ENCODE measurements at regions not wholly inside any gene's neighbourhood (a gene's known extent, or its start where the extent isn't known, plus 50 kb on each side); places are given as distances from the start of the nearest gene placed in this dataset.
A peak's percentile ranks its signal among the peaks of the same experiment; 100 is the strongest.

DNA sequence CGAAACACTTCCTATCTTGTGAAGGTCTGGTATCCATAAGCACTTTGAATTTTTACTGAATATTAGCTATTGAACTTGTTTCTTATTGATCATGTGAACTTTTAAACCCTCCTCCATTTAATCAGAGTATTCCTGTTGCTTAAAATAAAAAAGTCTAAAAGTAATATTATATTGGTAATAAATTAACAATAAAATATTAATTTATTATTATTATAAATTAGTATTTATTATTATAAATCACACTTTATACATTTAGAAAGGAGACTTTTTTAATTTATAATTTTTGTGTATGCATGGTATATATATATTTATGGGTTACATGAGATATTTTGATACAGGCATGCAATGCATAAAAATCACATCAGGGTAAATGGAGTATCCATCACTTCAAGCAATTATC is 295.4 kb upstream of the NETO1 start:
- Mint-ChIP-seq H3K4me3 (ENCODE audit: low read depth) (no peak overlapping the region), H3K4me1 (ENCODE audit: low read depth) (peaks cover 8% of the 10 kb centered on the region), H3K9me3 (ENCODE audit: low read depth) (peaks cover 5% of the 10 kb centered on the region), H3K27me3 (no peaks in the 10 kb centered on the region), H3K27ac (no peak overlapping the region), H3K36me3 (ENCODE audit: insufficient read depth) (peaks cover 1% of the 10 kb centered on the region)
- TF ChIP-seq, protein P1, sequence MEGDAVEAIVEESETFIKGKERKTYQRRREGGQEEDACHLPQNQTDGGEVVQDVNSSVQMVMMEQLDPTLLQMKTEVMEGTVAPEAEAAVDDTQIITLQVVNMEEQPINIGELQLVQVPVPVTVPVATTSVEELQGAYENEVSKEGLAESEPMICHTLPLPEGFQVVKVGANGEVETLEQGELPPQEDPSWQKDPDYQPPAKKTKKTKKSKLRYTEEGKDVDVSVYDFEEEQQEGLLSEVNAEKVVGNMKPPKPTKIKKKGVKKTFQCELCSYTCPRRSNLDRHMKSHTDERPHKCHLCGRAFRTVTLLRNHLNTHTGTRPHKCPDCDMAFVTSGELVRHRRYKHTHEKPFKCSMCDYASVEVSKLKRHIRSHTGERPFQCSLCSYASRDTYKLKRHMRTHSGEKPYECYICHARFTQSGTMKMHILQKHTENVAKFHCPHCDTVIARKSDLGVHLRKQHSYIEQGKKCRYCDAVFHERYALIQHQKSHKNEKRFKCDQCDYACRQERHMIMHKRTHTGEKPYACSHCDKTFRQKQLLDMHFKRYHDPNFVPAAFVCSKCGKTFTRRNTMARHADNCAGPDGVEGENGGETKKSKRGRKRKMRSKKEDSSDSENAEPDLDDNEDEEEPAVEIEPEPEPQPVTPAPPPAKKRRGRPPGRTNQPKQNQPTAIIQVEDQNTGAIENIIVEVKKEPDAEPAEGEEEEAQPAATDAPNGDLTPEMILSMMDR (IDR thresholded peaks at IDR 0.05; ENCODE audit: unreplicated experiment) = no peak
- no peak for DNase-seq (ENCODE audit: low spot score, unreplicated experiment)

DNA sequence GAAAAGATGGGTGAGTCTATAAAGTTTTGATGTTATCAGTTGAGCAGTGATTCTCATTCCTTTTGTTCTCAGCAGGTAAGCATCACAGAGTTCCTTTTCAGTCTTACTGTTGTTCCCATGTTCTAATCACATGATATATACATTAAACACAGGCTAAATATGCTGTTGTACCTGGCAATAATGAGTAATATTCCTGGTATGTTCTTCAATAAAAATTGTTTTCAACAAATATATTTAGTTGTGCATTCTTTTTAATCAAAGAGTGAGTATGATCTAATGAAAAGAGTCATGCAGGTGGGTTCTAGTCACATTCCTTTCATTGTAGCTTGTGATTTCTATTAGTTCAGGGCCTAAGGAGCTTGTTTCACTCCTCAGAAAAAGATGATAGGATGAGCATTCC is 288.3 kb upstream of the NETO1 start:
- Mint-ChIP-seq H3K4me3 (ENCODE audit: low read depth) (no peak overlapping the region), H3K27me3 (no peaks in the 10 kb centered on the region), H3K27ac (no peak overlapping the region), H3K4me1 (ENCODE audit: low read depth) (no peaks in the 10 kb centered on the region), H3K36me3 (ENCODE audit: insufficient read depth) (no peaks in the 10 kb centered on the region), H3K9me3 (ENCODE audit: low read depth) (no peaks in the 10 kb centered on the region)
- TF ChIP-seq, protein P1 (IDR thresholded peaks at IDR 0.05; ENCODE audit: unreplicated experiment) = no peak
- no peak for DNase-seq (ENCODE audit: low spot score, unreplicated experiment)

DNA sequence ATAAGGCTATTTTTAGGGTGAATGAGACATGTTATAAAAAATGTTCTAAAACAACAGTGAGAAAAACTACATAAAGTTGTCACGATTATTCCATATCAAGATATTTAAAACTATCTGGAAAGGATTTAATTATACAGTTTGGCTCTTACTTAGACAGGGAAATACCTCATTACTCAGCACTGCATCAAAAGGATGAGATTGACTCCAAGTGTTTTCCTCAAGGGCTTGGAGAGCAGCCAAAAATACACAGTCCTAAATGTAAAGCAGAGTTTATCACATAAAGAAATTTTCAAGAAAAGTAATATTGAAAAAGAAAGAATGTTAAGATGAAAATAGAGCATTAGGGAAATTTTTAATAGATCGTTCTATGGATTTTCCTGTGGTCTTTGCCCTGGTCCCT is 285.5 kb upstream of the NETO1 start:
- no peaks in the 10 kb centered on the region for H3K4me1 Mint-ChIP-seq (ENCODE audit: low read depth)
- DNase-seq (ENCODE audit: low spot score, unreplicated experiment) = no peak
- no peaks in the 10 kb centered on the region for H3K27me3 Mint-ChIP-seq
- no peak overlapping the region for H3K27ac Mint-ChIP-seq
- TF ChIP-seq, protein P1 (IDR thresholded peaks at IDR 0.05; ENCODE audit: unreplicated experiment) = no peak
- H3K36me3 Mint-ChIP-seq (ENCODE audit: insufficient read depth) = no peaks in the 10 kb centered on the region
- no peaks in the 10 kb centered on the region for H3K9me3 Mint-ChIP-seq (ENCODE audit: low read depth)
- no peak overlapping the region for H3K4me3 Mint-ChIP-seq (ENCODE audit: low read depth)

DNA sequence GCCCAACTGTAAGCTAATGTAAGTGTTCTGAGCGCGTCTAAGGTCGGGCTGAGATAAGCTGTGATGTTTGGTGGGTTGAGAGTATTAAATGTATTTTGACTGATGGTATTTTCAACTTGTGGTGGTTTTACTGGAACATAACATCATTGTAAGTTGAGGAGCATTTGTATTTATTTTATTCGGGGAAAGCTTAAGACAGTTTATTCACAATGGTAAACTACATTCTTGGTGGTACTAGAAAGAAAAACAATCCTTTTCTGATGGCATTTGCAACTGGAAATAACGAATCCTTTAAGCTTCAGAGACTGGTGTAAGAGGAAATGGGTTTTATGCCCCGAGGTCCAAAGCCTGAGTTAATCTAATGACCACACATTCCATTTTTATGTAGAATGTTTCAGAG is 283.3 kb upstream of the NETO1 start:
- DNase-seq (ENCODE audit: low spot score, unreplicated experiment) = no peak
- TF ChIP-seq, protein P1 (IDR thresholded peaks at IDR 0.05; ENCODE audit: unreplicated experiment) = no peak
- no peak overlapping the region for H3K4me3 Mint-ChIP-seq (ENCODE audit: low read depth)
- H3K27ac Mint-ChIP-seq = no peak overlapping the region
- H3K27me3 Mint-ChIP-seq = no peaks in the 10 kb centered on the region
- H3K9me3 Mint-ChIP-seq (ENCODE audit: low read depth) = no peaks in the 10 kb centered on the region
- H3K36me3 Mint-ChIP-seq (ENCODE audit: insufficient read depth) = no peaks in the 10 kb centered on the region
- H3K4me1 Mint-ChIP-seq (ENCODE audit: low read depth) = peaks cover 1% of the 10 kb centered on the region

DNA sequence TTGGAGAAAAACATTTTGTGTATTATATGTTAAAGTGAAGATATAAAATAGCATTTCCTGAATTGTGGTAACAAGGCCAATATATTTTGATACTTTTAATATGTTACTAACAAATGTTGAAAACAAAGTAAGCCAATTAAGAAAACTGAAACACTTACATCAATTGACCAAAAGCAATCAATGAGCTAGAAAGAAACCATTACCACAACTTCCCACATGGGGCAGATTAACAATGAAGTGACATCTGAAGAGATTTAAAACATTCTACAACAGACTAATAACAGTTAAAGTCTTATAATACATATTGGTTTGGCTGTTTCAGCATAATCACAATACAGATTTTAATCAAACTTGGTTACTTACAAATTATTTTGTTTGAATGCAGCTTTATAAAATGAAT is 282.4 kb upstream of the NETO1 start:
- peaks cover 1% of the 10 kb centered on the region for H3K4me1 Mint-ChIP-seq (ENCODE audit: low read depth)
- DNase-seq (ENCODE audit: low spot score, unreplicated experiment) = no peak
- no peaks in the 10 kb centered on the region for H3K36me3 Mint-ChIP-seq (ENCODE audit: insufficient read depth)
- no peaks in the 10 kb centered on the region for H3K9me3 Mint-ChIP-seq (ENCODE audit: low read depth)
- no peak overlapping the region for H3K27ac Mint-ChIP-seq
- no peaks in the 10 kb centered on the region for H3K27me3 Mint-ChIP-seq
- H3K4me3 Mint-ChIP-seq (ENCODE audit: low read depth) = no peak overlapping the region
- TF ChIP-seq, protein P1 (IDR thresholded peaks at IDR 0.05; ENCODE audit: unreplicated experiment) = peak; percentile 37

Measured in progenitor cell of endocrine pancreas (in vitro differentiated cells).